Peyer's patch (tissue), 4 donors: ENCODE measurements at regions not wholly inside any gene's neighbourhood (a gene's known extent, or its start where the extent isn't known, plus 50 kb on each side); places are given as distances from the start of the nearest gene placed in this dataset.

Experiments used
- POLR2A ChIP-seq, 2 donors: fragments of 450-650 bp; IDR thresholded peaks; one replicate each; pipeline ENCODE4 v1.5.1; 2017; ENCODE audit warnings: antibody characterized with exemption in 2 of 2, mild to moderate bottlenecking in 2 of 2, moderate library complexity in 2 of 2
- TF ChIP-seq, protein P1 (sequence below), 6 experiments: fragments of 450-650 bp in 4 of 6; fragments of 200-600 bp in 2 of 6; sonication (generic) in 1 of 6; IDR thresholded peaks; one replicate each; pipeline ENCODE4 v1.5.1; 2017 to 2019; ENCODE audit warnings: antibody characterized with exemption in 6 of 6, mild to moderate bottlenecking in 3 of 6, moderate library complexity in 1 of 6

DNA sequence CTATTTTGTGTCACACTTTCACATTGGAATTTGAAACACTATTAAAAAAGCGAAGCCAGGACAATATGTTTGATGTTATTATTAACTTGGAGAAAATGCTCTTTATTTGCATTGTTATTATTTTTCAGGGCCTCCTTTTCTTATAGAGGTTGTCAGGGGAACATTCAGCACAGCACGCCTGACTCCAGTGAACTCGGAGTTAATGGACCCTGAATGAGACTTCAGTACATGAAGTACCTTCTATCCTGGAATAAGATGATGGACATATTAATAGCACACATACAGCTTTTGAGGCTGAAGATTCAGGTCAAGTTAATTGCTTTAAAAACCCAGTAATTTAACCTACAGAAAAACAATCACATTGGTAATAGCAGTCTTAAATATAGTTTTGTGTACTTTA is 652.9 kb downstream of the SEMA5A start:
- no peak for TF ChIP-seq POLR2A (IDR thresholded peaks at IDR 0.05)
- TF ChIP-seq, protein P1, sequence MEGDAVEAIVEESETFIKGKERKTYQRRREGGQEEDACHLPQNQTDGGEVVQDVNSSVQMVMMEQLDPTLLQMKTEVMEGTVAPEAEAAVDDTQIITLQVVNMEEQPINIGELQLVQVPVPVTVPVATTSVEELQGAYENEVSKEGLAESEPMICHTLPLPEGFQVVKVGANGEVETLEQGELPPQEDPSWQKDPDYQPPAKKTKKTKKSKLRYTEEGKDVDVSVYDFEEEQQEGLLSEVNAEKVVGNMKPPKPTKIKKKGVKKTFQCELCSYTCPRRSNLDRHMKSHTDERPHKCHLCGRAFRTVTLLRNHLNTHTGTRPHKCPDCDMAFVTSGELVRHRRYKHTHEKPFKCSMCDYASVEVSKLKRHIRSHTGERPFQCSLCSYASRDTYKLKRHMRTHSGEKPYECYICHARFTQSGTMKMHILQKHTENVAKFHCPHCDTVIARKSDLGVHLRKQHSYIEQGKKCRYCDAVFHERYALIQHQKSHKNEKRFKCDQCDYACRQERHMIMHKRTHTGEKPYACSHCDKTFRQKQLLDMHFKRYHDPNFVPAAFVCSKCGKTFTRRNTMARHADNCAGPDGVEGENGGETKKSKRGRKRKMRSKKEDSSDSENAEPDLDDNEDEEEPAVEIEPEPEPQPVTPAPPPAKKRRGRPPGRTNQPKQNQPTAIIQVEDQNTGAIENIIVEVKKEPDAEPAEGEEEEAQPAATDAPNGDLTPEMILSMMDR (IDR thresholded peaks at IDR 0.05), result no peak
